SK-N-MC (cell line): ENCODE measurements at regions not wholly inside any gene's neighbourhood (a gene's known extent, or its start where the extent isn't known, plus 50 kb on each side); places are given as distances from the start of the nearest gene placed in this dataset.

Source experiments
- EZH2 ChIP-seq: fragments of 200-600 bp; sonication (generic); IDR thresholded peaks from one replicate; pipeline ENCODE4 v1.6.1; 2017; ENCODE audit warnings: antibody characterized with exemption
- POLR2AphosphoS5 ChIP-seq: IDR thresholded peaks from 2 replicates; pipeline ENCODE4 v1.6.1; 2012; ENCODE audit warnings: mild to moderate bottlenecking, low read depth, low read length, borderline replicate concordance

GRCh38 chr1:213793482-213794067, 194.2 kb upstream of the PROX1 start:
- TF ChIP-seq EZH2 (no peak), POLR2AphosphoS5 (no peak)
